GM12892 (cell line): ENCODE measurements at regions not wholly inside any gene's neighbourhood (a gene's known extent, or its start where the extent isn't known, plus 50 kb on each side); places are given as distances from the start of the nearest gene placed in this dataset.

Experiments used
- POLR2A ChIP-seq: IDR thresholded peaks from 2 replicates; pipeline ENCODE4 v1.6.1; 2011; ENCODE audit warnings: low read depth, low read length, control low read depth
- POLR2AphosphoS5 ChIP-seq: IDR thresholded peaks from 2 replicates; pipeline ENCODE4 v1.6.1; 2011; ENCODE audit warnings: low read depth, low read length, control low read depth

GRCh38 chr17:14903854-14904253, 361.3 kb downstream of the PMP22 start:
- TF ChIP-seq POLR2AphosphoS5 (no peak), POLR2A (no peak)
